ENCODE measurements at regions not wholly inside any gene's neighbourhood (a gene's known extent, or its start where the extent isn't known, plus 50 kb on each side); places are given as distances from the start of the nearest gene placed in this dataset.

DNA sequence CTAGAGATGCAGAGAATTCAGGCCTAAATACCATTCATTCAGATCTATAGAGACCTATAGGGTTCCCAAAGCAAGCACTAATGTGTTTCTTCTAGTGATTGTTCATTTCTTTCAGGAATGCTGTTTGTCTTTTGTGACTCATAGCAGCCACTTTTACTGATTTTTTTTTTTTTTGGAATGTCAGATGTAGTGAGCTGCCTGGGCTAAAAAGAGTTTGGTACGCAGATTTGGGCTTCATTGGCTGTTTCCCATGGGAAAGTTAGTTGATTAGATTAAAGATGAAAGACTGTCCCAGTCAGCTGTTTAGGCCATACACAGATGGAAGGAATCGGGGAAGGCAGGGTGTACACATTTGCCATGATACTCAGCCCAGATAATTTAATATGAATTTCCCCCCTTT, 87.6 kb downstream of the CDC42EP3 start:
- no peak for TF ChIP-seq FOS (IDR thresholded peaks at IDR 0.05; ENCODE audit: extremely low read depth, insufficient read length)
- TF ChIP-seq FOXA3 (CRISPR knock-in tag; conservative IDR thresholded peaks at IDR 0.05 in 1 of 2, IDR thresholded peaks at IDR 0.05 in 1 of 2): no peak
- TF ChIP-seq CTCF (IDR thresholded peaks at IDR 0.05 in 2 of 3, conservative IDR thresholded peaks at IDR 0.05 in 1 of 3; ENCODE audit: insufficient read depth in 2 of 3, low read depth in 1 of 3, low read length in 3 of 3): no peak
- TF ChIP-seq, protein P1, sequence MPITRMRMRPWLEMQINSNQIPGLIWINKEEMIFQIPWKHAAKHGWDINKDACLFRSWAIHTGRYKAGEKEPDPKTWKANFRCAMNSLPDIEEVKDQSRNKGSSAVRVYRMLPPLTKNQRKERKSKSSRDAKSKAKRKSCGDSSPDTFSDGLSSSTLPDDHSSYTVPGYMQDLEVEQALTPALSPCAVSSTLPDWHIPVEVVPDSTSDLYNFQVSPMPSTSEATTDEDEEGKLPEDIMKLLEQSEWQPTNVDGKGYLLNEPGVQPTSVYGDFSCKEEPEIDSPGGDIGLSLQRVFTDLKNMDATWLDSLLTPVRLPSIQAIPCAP (CRISPR knock-in tag; IDR thresholded peaks at IDR 0.05; ENCODE audit: borderline replicate concordance): no peak
- TF ChIP-seq POU5F1 (IDR thresholded peaks at IDR 0.05; ENCODE audit: borderline replicate concordance, low read depth, low read length, partially characterized antibody): no peak
- no peak for TF ChIP-seq ATF3 (IDR thresholded peaks at IDR 0.05)
- TF ChIP-seq ATF3 (CRISPR knock-in tag; conservative IDR thresholded peaks at IDR 0.05): no peak
- TF ChIP-seq NCOR1 (IDR thresholded peaks at IDR 0.05): no peak
- TF ChIP-seq EGR1 (conservative IDR thresholded peaks at IDR 0.05): no peak
- no peak for TF ChIP-seq SRF (CRISPR knock-in tag; IDR thresholded peaks at IDR 0.05)
- no peak for TF ChIP-seq RBBP5 (IDR thresholded peaks at IDR 0.05; ENCODE audit: borderline replicate concordance, insufficient read depth, low read length, poor library complexity, severe bottlenecking)
- TF ChIP-seq, protein P2, sequence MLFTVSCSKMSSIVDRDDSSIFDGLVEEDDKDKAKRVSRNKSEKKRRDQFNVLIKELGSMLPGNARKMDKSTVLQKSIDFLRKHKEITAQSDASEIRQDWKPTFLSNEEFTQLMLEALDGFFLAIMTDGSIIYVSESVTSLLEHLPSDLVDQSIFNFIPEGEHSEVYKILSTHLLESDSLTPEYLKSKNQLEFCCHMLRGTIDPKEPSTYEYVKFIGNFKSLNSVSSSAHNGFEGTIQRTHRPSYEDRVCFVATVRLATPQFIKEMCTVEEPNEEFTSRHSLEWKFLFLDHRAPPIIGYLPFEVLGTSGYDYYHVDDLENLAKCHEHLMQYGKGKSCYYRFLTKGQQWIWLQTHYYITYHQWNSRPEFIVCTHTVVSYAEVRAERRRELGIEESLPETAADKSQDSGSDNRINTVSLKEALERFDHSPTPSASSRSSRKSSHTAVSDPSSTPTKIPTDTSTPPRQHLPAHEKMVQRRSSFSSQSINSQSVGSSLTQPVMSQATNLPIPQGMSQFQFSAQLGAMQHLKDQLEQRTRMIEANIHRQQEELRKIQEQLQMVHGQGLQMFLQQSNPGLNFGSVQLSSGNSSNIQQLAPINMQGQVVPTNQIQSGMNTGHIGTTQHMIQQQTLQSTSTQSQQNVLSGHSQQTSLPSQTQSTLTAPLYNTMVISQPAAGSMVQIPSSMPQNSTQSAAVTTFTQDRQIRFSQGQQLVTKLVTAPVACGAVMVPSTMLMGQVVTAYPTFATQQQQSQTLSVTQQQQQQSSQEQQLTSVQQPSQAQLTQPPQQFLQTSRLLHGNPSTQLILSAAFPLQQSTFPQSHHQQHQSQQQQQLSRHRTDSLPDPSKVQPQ (CRISPR knock-in tag; IDR thresholded peaks at IDR 0.05; ENCODE audit: borderline replicate concordance): no peak
- TF ChIP-seq, protein P3, sequence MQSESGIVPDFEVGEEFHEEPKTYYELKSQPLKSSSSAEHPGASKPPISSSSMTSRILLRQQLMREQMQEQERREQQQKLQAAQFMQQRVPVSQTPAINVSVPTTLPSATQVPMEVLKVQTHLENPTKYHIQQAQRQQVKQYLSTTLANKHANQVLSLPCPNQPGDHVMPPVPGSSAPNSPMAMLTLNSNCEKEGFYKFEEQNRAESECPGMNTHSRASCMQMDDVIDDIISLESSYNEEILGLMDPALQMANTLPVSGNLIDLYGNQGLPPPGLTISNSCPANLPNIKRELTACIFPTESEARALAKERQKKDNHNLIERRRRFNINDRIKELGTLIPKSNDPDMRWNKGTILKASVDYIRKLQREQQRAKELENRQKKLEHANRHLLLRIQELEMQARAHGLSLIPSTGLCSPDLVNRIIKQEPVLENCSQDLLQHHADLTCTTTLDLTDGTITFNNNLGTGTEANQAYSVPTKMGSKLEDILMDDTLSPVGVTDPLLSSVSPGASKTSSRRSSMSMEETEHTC (IDR thresholded peaks at IDR 0.05): no peak
- TF ChIP-seq CBX3 (IDR thresholded peaks at IDR 0.05; ENCODE audit: borderline replicate concordance in 1 of 2, low read length in 2 of 2): no peak

Data from K562 (cell line).